ENCODE measurements at regions not wholly inside any gene's neighbourhood (a gene's known extent, or its start where the extent isn't known, plus 50 kb on each side); places are given as distances from the start of the nearest gene placed in this dataset.

GRCh38 chr5:4048398-4048797, 452.8 kb downstream of the IRX1 start (continued):
- TF ChIP-seq ZNF645 (tag by site-specific recombination; IDR thresholded peaks at IDR 0.05) (no peak), ZNF555 (tag by site-specific recombination; conservative IDR thresholded peaks at IDR 0.05) (no peak), ZNF394 (tag by site-specific recombination; IDR thresholded peaks at IDR 0.05; ENCODE audit: borderline replicate concordance) (no peak), ZFP69B (tag by site-specific recombination; IDR thresholded peaks at IDR 0.05) (no peak), ZNF704 (tag by site-specific recombination; IDR thresholded peaks at IDR 0.05) (no peak), ZNF239 (tag by site-specific recombination; IDR thresholded peaks at IDR 0.05) (no peak)

DNA sequence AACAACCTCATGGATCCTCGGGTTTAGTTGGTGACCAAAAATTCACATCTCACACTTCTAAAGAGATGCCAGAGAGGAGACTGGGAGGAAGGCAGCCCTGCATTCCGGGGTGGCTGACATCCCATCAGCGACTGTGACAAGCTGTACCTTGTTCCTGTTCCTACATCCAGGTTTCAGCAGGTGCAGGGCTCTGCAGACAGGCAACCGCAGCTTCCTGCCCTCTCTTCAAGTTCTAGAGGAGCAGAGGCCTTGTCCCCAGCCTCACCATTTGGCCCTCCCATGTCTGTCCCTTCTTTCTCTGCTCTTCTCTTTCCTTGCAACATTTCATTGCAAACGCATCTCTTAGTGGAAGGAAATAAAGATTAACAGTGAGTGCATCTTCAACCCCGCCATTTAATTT, 454.6 kb downstream of the IRX1 start:
- Histone ChIP-seq H3K4me3 (ENCODE audit: low read depth, low read length) (no peak overlapping the region), H3K9me3 (ENCODE audit: control insufficient read depth, insufficient read depth, low read depth, low read length) (no peaks in the 10 kb centered on the region), H3K36me3 (ENCODE audit: control insufficient read depth in 2 of 2, insufficient read depth in 1 of 2, low read length in 2 of 2) (no peaks in the 10 kb centered on the region), H3K4me1 (ENCODE audit: control insufficient read depth, insufficient read depth, low read length) (no peaks in the 10 kb centered on the region), H3K27ac (ENCODE audit: extremely low read depth, low read depth, low read length) (no peak overlapping the region)
- ChIA-PET POLR2A (no interaction called here), CTCF (no interaction called here)
- TF ChIP-seq ZNF423 (tag by site-specific recombination; IDR thresholded peaks at IDR 0.05), result no peak

DNA sequence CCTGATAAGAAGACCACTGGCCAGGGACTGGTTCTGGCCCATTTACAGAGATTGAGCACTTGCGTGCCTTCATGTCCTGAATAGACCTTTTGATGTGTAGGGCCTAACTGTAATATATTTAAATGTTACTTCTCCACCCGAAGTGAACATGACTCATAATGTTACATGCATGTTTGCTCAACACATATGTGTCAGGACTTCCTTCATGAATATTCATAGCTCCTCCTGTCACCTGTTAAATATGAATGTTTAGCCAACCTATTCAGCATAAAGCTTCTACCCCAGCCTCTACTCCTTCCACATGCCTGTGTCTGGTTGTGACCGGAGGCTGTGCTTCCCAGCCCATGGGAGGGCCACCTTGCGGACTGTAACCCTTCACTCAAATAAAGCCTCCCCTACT, 457.5 kb downstream of the IRX1 start:
- TF ChIP-seq PBX3 (CRISPR knock-in tag; IDR thresholded peaks at IDR 0.05), result no peak
- TF ChIP-seq ZNF561 (tag by site-specific recombination; IDR thresholded peaks at IDR 0.05; ENCODE audit: borderline replicate concordance), result no peak
- no peak for TF ChIP-seq ZXDB (tag by site-specific recombination; IDR thresholded peaks at IDR 0.05)
- TF ChIP-seq, protein P1, sequence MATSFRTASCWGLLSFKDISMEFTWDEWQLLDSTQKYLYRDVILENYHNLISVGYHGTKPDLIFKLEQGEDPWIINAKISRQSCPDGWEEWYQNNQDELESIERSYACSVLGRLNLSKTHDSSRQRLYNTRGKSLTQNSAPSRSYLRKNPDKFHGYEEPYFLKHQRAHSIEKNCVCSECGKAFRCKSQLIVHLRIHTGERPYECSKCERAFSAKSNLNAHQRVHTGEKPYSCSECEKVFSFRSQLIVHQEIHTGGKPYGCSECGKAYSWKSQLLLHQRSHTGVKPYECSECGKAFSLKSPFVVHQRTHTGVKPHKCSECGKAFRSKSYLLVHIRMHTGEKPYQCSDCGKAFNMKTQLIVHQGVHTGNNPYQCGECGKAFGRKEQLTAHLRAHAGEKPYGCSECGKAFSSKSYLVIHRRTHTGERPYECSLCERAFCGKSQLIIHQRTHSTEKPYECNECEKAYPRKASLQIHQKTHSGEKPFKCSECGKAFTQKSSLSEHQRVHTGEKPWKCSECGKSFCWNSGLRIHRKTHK (tag by site-specific recombination; IDR thresholded peaks at IDR 0.05), result no peak
- no peak for TF ChIP-seq ZNF214 (tag by site-specific recombination; IDR thresholded peaks at IDR 0.05; ENCODE audit: borderline replicate concordance)
- no peak for TF ChIP-seq SETDB1 (IDR thresholded peaks at IDR 0.05; ENCODE audit: insufficient read length, low read length)
- TF ChIP-seq ZNF335 (tag by site-specific recombination; conservative IDR thresholded peaks at IDR 0.05), result no peak
- no peak for TF ChIP-seq MYNN (tag by site-specific recombination; IDR thresholded peaks at IDR 0.05; ENCODE audit: borderline replicate concordance)
- TF ChIP-seq ZNF560 (tag by site-specific recombination; IDR thresholded peaks at IDR 0.05; ENCODE audit: borderline replicate concordance), result no peak
- TF ChIP-seq ZNF626 (tag by site-specific recombination; IDR thresholded peaks at IDR 0.05), result no peak
- no peak for TF ChIP-seq HOXC10 (CRISPR knock-in tag; IDR thresholded peaks at IDR 0.05)
- CTCF ChIA-PET, result no interaction called here

More for the DNA sequence above, 457.5 kb downstream of the IRX1 start:
- POLR2A ChIA-PET, result no interaction called here
- H3K4me3 ChIP-seq (ENCODE audit: low read depth, low read length), result no peak overlapping the region
- no peaks in the 10 kb centered on the region for H3K9me3 ChIP-seq (ENCODE audit: control insufficient read depth, insufficient read depth, low read depth, low read length)
- no peak overlapping the region for H3K27ac ChIP-seq (ENCODE audit: extremely low read depth, low read depth, low read length)
- H3K4me1 ChIP-seq (ENCODE audit: control insufficient read depth, insufficient read depth, low read length), result no peaks in the 10 kb centered on the region
- H3K36me3 ChIP-seq (ENCODE audit: control insufficient read depth in 2 of 2, insufficient read depth in 1 of 2, low read length in 2 of 2), result no peaks in the 10 kb centered on the region
